ENCODE measurements at regions not wholly inside any gene's neighbourhood (a gene's known extent, or its start where the extent isn't known, plus 50 kb on each side); places are given as distances from the start of the nearest gene placed in this dataset.

DNA sequence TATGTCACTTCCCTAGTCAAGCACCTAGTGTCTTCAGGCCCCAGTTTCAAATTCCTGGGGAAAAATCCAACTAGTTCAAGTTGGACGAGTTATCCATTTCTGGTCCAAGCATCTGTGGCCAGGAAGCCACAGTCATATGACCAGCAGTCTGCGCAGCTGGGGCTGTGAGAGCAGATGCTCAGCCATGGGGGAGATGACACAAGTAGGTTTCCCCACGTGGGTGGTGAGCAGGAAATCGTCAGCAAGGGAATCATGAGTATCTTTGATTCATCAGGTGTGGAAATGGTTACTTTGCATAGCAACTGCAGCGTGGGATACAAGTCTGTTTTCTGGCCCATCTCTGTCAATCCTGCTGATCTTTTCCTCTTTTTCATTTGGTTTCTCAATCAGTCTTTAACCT, 185.3 kb downstream of the C11orf91 start:
- H3K27ac ChIP-seq: no peak overlapping the region

DNA sequence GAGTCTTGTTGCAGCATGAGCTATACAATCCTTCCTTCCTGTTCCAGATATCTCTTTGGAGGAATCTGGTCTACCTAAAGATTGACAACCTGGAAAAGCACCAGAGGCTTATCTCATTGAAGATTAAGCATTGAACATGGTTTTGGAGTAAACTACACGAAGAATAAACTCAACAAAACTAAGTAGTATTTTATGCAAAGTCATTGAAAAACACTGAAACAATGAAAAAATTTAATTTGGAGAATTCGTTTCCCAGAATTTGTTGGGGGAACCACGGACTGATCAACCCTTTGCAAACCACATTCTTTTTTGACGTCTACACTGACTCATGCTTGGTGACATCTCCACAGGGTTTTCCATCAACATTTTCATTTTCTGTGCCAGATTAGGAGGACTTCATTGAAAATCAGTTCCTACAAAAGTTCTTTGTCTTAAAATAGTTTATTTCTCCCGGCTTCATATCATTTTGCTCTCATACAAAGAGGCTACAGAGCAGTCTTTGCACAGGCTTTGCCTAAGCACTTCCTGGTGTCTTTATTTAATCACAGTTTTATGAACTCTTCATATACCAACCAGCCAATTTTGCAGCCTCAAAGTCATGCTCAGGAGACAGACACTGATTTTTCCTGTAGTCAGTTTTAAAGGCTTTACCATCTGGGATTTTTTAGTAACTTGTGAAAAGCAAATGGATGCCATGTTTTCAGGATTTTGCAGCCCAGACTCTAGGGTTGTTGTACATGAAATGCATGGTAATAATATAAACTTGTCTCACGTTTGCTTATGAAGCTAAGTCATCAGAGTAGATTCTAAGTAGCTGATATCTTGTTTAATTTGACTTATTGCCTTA, 186.3 kb downstream of the C11orf91 start:
- no peak for DNase-seq (ENCODE audit: low spot score in 2 of 2)
- Histone ChIP-seq H3K9me3 (no peaks in the 10 kb centered on the region), H3K36me3 (no peaks in the 10 kb centered on the region), H3K27ac (no peak overlapping the region), H3K27me3 (peaks cover 11% of the 10 kb centered on the region), H3K4me3 (no peak overlapping the region), H3K4me1 (no peaks in the 10 kb centered on the region)
- 67% methylated on average over 6 of the region's 6 CpGs for WGBS
- TF ChIP-seq POLR2A (IDR thresholded peaks at IDR 0.05) (no peak), EP300 (IDR thresholded peaks at IDR 0.05) (no peak)
- TF ChIP-seq, protein P1, sequence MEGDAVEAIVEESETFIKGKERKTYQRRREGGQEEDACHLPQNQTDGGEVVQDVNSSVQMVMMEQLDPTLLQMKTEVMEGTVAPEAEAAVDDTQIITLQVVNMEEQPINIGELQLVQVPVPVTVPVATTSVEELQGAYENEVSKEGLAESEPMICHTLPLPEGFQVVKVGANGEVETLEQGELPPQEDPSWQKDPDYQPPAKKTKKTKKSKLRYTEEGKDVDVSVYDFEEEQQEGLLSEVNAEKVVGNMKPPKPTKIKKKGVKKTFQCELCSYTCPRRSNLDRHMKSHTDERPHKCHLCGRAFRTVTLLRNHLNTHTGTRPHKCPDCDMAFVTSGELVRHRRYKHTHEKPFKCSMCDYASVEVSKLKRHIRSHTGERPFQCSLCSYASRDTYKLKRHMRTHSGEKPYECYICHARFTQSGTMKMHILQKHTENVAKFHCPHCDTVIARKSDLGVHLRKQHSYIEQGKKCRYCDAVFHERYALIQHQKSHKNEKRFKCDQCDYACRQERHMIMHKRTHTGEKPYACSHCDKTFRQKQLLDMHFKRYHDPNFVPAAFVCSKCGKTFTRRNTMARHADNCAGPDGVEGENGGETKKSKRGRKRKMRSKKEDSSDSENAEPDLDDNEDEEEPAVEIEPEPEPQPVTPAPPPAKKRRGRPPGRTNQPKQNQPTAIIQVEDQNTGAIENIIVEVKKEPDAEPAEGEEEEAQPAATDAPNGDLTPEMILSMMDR (IDR thresholded peaks at IDR 0.05): no peak

More for the DNA sequence above, 185.3 kb downstream of the C11orf91 start:
- Histone ChIP-seq H3K4me3 (no peak overlapping the region), H3K9me3 (no peaks in the 10 kb centered on the region), H3K27me3 (peaks cover 11% of the 10 kb centered on the region), H3K4me1 (no peaks in the 10 kb centered on the region), H3K36me3 (no peaks in the 10 kb centered on the region)
- DNase-seq (ENCODE audit: low spot score in 2 of 2): no peak
- TF ChIP-seq POLR2A (IDR thresholded peaks at IDR 0.05): no peak
- no peak for TF ChIP-seq POLR2AphosphoS5 (IDR thresholded peaks at IDR 0.05)
- no peak for TF ChIP-seq EP300 (IDR thresholded peaks at IDR 0.05)
- TF ChIP-seq, protein P1 (IDR thresholded peaks at IDR 0.05): no peak
- WGBS: 61% methylated on average over 5 of the region's 5 CpGs

DNA sequence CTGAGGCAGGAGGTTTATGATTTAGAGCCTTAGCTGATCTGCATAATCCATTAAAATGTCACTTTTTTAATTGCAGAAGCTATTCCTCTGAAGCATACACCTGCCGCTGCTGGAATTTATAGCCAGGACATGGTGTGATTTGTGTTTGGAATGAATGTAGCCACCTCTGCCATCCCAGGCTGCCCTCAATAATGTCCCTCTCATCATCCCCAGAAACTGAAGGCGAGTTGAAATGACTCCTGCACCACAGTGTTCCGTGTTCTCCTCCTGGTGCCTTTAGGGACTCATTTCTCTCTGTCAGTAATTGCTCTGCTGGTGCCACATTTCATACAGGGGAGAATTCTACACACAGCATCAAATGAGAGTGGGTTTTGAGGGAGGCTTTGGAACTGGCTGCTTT, 191.0 kb downstream of the C11orf91 start:
- Histone ChIP-seq H3K27ac (no peak overlapping the region), H3K4me1 (no peaks in the 10 kb centered on the region), H3K4me3 (no peak overlapping the region), H3K9me3 (no peaks in the 10 kb centered on the region), H3K27me3 (peaks cover 8% of the 10 kb centered on the region), H3K36me3 (no peaks in the 10 kb centered on the region)
- DNase-seq (ENCODE audit: low spot score in 2 of 2): no peak
- TF ChIP-seq, protein P1 (IDR thresholded peaks at IDR 0.05): no peak
- no peak for TF ChIP-seq EP300 (IDR thresholded peaks at IDR 0.05)
- TF ChIP-seq POLR2AphosphoS5 (IDR thresholded peaks at IDR 0.05): no peak
- no peak for TF ChIP-seq POLR2A (IDR thresholded peaks at IDR 0.05)
- 79% methylated on average over 3 of the region's 3 CpGs for WGBS

DNA sequence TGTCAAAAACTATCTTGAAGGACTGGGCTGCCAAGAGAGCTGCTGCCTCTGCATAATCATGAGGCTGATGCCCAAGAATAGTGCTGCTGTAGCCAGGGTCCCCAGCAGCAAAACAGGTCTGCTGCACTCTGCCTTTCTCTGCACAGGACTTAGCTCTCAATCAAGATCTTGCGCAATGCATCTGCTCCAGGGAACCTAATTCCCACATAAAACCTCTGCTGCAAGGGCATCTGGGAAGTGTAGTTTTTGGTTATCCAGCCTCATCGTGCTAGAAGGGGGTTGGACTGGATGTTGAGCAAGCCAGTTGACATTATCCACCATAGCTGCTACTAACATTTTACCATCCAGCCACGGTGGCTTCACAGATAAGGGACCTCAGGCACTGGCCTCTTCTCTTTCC, 192.7 kb downstream of the C11orf91 start:
- no peak for DNase-seq (ENCODE audit: low spot score in 2 of 2)
- TF ChIP-seq, protein P1 (IDR thresholded peaks at IDR 0.05): no peak
- no peak for TF ChIP-seq POLR2AphosphoS5 (IDR thresholded peaks at IDR 0.05)
- no peak for TF ChIP-seq EP300 (IDR thresholded peaks at IDR 0.05)
- no peak for TF ChIP-seq POLR2A (IDR thresholded peaks at IDR 0.05)
- 72% methylated on average over 3 of the region's 3 CpGs for WGBS
- Histone ChIP-seq H3K27me3 (peaks cover 5% of the 10 kb centered on the region), H3K9me3 (no peaks in the 10 kb centered on the region), H3K4me3 (no peak overlapping the region), H3K27ac (no peak overlapping the region), H3K4me1 (no peaks in the 10 kb centered on the region), H3K36me3 (no peaks in the 10 kb centered on the region)

DNA sequence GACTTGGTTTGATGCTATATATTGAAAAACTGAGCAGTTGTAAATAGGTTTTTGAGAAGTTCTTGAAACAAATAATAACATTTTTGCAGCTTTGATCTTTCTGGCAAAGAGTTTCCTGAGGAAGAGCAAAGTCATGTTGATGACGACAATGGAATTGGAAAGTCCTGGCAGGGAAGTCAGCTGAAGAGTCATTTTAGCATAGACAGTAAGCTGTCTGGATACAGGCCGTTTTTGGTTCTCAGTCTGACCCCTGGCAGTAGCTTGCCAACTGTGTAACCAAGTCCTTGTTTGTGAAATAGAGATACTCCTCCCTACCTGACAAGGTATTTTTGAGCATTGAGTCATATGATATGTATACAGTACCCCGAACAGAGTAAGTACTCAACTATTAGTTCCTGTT, 193.3 kb downstream of the C11orf91 start:
- TF ChIP-seq POLR2A (IDR thresholded peaks at IDR 0.05): no peak
- no peak for TF ChIP-seq EP300 (IDR thresholded peaks at IDR 0.05)
- TF ChIP-seq, protein P1 (IDR thresholded peaks at IDR 0.05): no peak
- no peak for TF ChIP-seq POLR2AphosphoS5 (IDR thresholded peaks at IDR 0.05)
- Histone ChIP-seq H3K4me1 (no peaks in the 10 kb centered on the region), H3K9me3 (no peaks in the 10 kb centered on the region), H3K27me3 (peaks cover under 1% of the 10 kb centered on the region), H3K4me3 (no peak overlapping the region), H3K36me3 (no peaks in the 10 kb centered on the region), H3K27ac (no peak overlapping the region)
- 74% methylated on average over 3 of the region's 3 CpGs for WGBS
- no peak for DNase-seq (ENCODE audit: low spot score in 2 of 2)

Data from suprapubic skin (tissue), 4 donors.